ENCODE measurements at regions not wholly inside any gene's neighbourhood (a gene's known extent, or its start where the extent isn't known, plus 50 kb on each side); places are given as distances from the start of the nearest gene placed in this dataset.

DNA sequence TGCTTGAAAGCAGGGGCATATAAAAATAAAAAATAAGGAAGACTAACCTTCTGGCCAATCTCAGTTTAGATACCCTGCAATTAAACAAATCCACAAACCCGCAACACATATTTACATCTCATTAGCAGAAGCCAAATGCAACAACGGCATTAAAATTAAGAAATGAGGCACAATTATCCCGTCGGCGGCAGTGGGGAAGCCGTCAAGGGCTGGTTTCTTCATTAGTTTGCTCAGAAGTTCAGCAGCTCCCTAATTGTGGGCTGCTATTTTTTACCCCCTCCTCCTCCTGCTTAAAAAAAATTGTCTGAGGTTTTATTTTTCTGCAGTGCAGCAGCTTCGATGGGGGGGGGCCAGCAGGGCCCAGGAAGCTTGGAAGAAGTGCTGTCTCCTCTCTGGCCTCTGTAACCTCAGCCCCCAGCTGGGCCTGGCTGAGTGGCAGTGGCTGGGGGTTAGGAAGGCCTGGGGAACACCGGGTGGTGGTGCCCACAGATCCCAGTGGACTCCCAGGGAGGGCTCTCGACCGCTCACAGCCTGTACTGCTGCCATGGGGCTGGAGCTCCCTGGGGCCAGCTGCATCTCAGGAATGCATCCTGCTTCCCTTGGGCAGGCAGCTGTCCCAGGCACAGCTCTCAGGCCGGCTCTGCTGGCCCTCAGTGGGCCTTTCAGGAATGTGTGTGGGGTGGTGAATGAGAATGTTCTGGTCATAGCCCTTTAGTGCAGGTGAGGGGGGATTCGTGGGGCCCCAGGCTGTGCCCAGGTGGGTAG, 148.7 kb upstream of the B3GAT1 start:
- Histone ChIP-seq H3K36me3 (ENCODE audit: control insufficient read depth, insufficient read depth, low read length) (no peaks in the 10 kb centered on the region), H3K27me3 (ENCODE audit: control insufficient read depth, insufficient read depth, low read length) (peaks cover 4% of the 10 kb centered on the region; the same call in 1 of the 2 replicates), H3K4me3 (ENCODE audit: low read depth in 2 of 2, low read length in 2 of 2) (no peak overlapping the region), H3K27ac (ENCODE audit: low read length) (no peak overlapping the region), H3K4me1 (ENCODE audit: control insufficient read depth, insufficient read depth, low read length) (no peaks in the 10 kb centered on the region), H3K9me3 (ENCODE audit: control insufficient read depth, insufficient read depth, low read depth, low read length) (no peaks in the 10 kb centered on the region)
- intact Hi-C loops (cut with micrococcal nuclease; ENCODE audit: unreplicated experiment): no loop called here
- CTCF ChIA-PET: no interaction called here
- in situ Hi-C loops (cut with HindIII; ENCODE audit: low pct_unique_long_range_greater_than_20kb, low sequenced_read_pairs): no loop called here
- POLR2A ChIA-PET: no interaction called here
- BruUV-seq (replicated peaks): no TSS peak
- TF ChIP-seq, protein P1, sequence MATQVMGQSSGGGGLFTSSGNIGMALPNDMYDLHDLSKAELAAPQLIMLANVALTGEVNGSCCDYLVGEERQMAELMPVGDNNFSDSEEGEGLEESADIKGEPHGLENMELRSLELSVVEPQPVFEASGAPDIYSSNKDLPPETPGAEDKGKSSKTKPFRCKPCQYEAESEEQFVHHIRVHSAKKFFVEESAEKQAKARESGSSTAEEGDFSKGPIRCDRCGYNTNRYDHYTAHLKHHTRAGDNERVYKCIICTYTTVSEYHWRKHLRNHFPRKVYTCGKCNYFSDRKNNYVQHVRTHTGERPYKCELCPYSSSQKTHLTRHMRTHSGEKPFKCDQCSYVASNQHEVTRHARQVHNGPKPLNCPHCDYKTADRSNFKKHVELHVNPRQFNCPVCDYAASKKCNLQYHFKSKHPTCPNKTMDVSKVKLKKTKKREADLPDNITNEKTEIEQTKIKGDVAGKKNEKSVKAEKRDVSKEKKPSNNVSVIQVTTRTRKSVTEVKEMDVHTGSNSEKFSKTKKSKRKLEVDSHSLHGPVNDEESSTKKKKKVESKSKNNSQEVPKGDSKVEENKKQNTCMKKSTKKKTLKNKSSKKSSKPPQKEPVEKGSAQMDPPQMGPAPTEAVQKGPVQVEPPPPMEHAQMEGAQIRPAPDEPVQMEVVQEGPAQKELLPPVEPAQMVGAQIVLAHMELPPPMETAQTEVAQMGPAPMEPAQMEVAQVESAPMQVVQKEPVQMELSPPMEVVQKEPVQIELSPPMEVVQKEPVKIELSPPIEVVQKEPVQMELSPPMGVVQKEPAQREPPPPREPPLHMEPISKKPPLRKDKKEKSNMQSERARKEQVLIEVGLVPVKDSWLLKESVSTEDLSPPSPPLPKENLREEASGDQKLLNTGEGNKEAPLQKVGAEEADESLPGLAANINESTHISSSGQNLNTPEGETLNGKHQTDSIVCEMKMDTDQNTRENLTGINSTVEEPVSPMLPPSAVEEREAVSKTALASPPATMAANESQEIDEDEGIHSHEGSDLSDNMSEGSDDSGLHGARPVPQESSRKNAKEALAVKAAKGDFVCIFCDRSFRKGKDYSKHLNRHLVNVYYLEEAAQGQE (IDR thresholded peaks at IDR 0.05; ENCODE audit: insufficient read depth in 1 of 2, low read depth in 2 of 2, low read length in 1 of 2): no peak
- TF ChIP-seq POLR2AphosphoS5 (IDR thresholded peaks at IDR 0.05; ENCODE audit: low read depth, low read length): no peak
- TF ChIP-seq SIN3A (IDR thresholded peaks at IDR 0.05; ENCODE audit: borderline replicate concordance, insufficient read depth, low read depth, low read length): no peak
- TF ChIP-seq, protein P2, sequence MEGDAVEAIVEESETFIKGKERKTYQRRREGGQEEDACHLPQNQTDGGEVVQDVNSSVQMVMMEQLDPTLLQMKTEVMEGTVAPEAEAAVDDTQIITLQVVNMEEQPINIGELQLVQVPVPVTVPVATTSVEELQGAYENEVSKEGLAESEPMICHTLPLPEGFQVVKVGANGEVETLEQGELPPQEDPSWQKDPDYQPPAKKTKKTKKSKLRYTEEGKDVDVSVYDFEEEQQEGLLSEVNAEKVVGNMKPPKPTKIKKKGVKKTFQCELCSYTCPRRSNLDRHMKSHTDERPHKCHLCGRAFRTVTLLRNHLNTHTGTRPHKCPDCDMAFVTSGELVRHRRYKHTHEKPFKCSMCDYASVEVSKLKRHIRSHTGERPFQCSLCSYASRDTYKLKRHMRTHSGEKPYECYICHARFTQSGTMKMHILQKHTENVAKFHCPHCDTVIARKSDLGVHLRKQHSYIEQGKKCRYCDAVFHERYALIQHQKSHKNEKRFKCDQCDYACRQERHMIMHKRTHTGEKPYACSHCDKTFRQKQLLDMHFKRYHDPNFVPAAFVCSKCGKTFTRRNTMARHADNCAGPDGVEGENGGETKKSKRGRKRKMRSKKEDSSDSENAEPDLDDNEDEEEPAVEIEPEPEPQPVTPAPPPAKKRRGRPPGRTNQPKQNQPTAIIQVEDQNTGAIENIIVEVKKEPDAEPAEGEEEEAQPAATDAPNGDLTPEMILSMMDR (IDR thresholded peaks at IDR 0.05): no peak
- no peak for TF ChIP-seq TCF7L2 (IDR thresholded peaks at IDR 0.05; ENCODE audit: low read depth, low read length)
- 0 out of 2 replicates have a peak, but pooled peaks have one; percentile 47 for ATAC-seq
- no peak for DNase-seq (ENCODE audit: low read depth, low spot score)

DNA sequence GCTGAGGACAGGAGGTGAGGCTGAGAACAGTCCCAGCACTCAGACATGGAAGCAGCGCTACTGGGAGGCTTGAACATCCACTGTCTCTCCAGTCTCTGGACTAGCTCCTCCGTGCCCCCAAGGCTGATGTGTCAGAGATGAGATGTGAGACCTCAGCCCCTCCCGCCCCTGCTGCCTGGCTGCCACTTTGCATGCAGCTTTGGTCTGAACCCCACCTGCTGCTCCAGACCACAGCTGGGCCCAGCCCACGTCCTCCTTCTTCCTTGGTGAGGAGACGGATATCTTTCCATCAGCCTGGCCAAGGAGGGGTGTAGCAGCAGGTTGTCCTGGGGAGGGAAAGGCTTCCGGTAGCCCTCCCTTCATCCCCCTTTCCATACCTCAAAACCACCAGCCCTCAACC, 148.0 kb upstream of the B3GAT1 start:
- Histone ChIP-seq H3K4me3 (ENCODE audit: low read depth in 2 of 2, low read length in 2 of 2) (no peak overlapping the region), H3K9me3 (ENCODE audit: control insufficient read depth, insufficient read depth, low read depth, low read length) (no peaks in the 10 kb centered on the region), H3K4me1 (ENCODE audit: control insufficient read depth, insufficient read depth, low read length) (no peaks in the 10 kb centered on the region), H3K27me3 (ENCODE audit: control insufficient read depth, insufficient read depth, low read length) (peaks cover 4% of the 10 kb centered on the region; the same call in 1 of the 2 replicates), H3K27ac (ENCODE audit: low read length) (no peak overlapping the region), H3K36me3 (ENCODE audit: control insufficient read depth, insufficient read depth, low read length) (no peaks in the 10 kb centered on the region)
- in situ Hi-C loops (cut with HindIII; ENCODE audit: low pct_unique_long_range_greater_than_20kb, low sequenced_read_pairs): no loop called here
- DNase-seq (ENCODE audit: low read depth, low spot score): no peak
- ChIA-PET POLR2A (no interaction called here), CTCF (no interaction called here)
- TF ChIP-seq POLR2AphosphoS5 (IDR thresholded peaks at IDR 0.05; ENCODE audit: low read depth, low read length) (no peak), SIN3A (IDR thresholded peaks at IDR 0.05; ENCODE audit: borderline replicate concordance, insufficient read depth, low read depth, low read length) (no peak), TCF7L2 (IDR thresholded peaks at IDR 0.05; ENCODE audit: low read depth, low read length) (no peak)
- TF ChIP-seq, protein P2 (IDR thresholded peaks at IDR 0.05): no peak
- TF ChIP-seq, protein P1 (IDR thresholded peaks at IDR 0.05; ENCODE audit: insufficient read depth in 1 of 2, low read depth in 2 of 2, low read length in 1 of 2): no peak
- intact Hi-C loops (cut with micrococcal nuclease; ENCODE audit: unreplicated experiment): no loop called here
- no TSS peak for BruUV-seq (replicated peaks)
- no peak for ATAC-seq

Data from Panc1 (cell line).